SK-N-SH (cell line): ENCODE measurements at regions not wholly inside any gene's neighbourhood (a gene's known extent, or its start where the extent isn't known, plus 50 kb on each side); places are given as distances from the start of the nearest gene placed in this dataset.

Source experiments
- CTCF ChIA-PET: fragments of 300-600, 350-600 bp; formaldehyde crosslinking; extraction: SDS; loops from one replicate; lab custom pipeline; 2021; lab: Yijun Ruan, JAX
- POLR2A ChIA-PET: fragments of 350-600 bp; sonication (Branson Sonifier 250); formaldehyde crosslinking; extraction: SDS; loops from one replicate; lab custom pipeline; 2020; ENCODE audit warnings: antibody characterized with exemption, inconsistent platforms; lab: Yijun Ruan, JAX
- DNase-seq: peaks from one replicate; pipeline ENCODE4 v3.0.0; 2012
- H2AFZ ChIP-seq: fragments of 200-600 bp; sonication (generic); 2 replicates; pipeline ENCODE4 v1.8.1; 2016; ENCODE audit warnings: antibody characterized with exemption, mild to moderate bottlenecking, low read depth
- H3F3A ChIP-seq: fragments of 200-600 bp; sonication (generic); replicated peaks from 2 replicates; pipeline ENCODE3; 2016; ENCODE audit warnings: antibody characterized with exemption, mild to moderate bottlenecking; ENCODE audit not compliant: insufficient read depth
- H3K27ac ChIP-seq, 2 experiments: fragments of 200-500 bp in 1 of 2; fragments of 200-600 bp in 1 of 2; sonication (Bioruptor generic) in 1 of 2; sonication (generic), shearing (Covaris generic) in 1 of 2; 2 replicates each; pipeline versions ENCODE4 v1.5.1 to v1.6.1; 2014 to 2016; ENCODE audit warnings: low read depth in 2 of 2, inconsistent platforms in 1 of 2, low read length in 1 of 2, mild to moderate bottlenecking in 1 of 2, mixed read lengths in 1 of 2
- H3K27me3 ChIP-seq: fragments of 200-600 bp; sonication (generic), shearing (Covaris generic); 2 replicates; pipeline ENCODE4 v1.6.1; 2016; ENCODE audit warnings: mixed run types; ENCODE audit not compliant: insufficient read depth
- H3K36me3 ChIP-seq, 2 experiments: fragments of 200-500 bp in 1 of 2; fragments of 200-600 bp in 1 of 2; sonication (Bioruptor generic) in 1 of 2; sonication (generic) in 1 of 2; replicated peaks in 1 of 2; 2 replicates each; pipeline versions ENCODE3 to v1.5.1; 2014 to 2016; ENCODE audit warnings: low read length in 1 of 2, mild to moderate bottlenecking in 1 of 2; ENCODE audit not compliant: insufficient read depth in 2 of 2, control insufficient read depth in 1 of 2
- H3K4me1 ChIP-seq, 2 experiments: fragments of 200-500 bp in 1 of 2; fragments of 200-600 bp in 1 of 2; sonication (Bioruptor generic) in 1 of 2; sonication (generic), shearing (Covaris generic) in 1 of 2; 2 replicates each; pipeline versions ENCODE4 v1.5.1 to v1.6.1; 2014 to 2016; ENCODE audit warnings: low read depth in 1 of 2, low read length in 1 of 2, mixed run types in 1 of 2; ENCODE audit not compliant: insufficient read depth in 2 of 2, control insufficient read depth in 1 of 2
- H3K4me2 ChIP-seq: fragments of 200-600 bp; sonication (generic), shearing (Covaris generic); 2 replicates; pipeline ENCODE4 v1.6.1; 2017; ENCODE audit warnings: mixed run types
- H3K4me3 ChIP-seq, 2 experiments: fragments of 200-500 bp in 1 of 2; fragments of 200-600 bp in 1 of 2; sonication (Bioruptor generic) in 1 of 2; sonication (generic), shearing (Covaris generic) in 1 of 2; 2 replicates each; pipeline versions ENCODE4 v1.5.1 to v1.8.1; 2014 to 2016; ENCODE audit warnings: low read depth in 2 of 2, inconsistent platforms in 1 of 2, low read length in 1 of 2, mild to moderate bottlenecking in 1 of 2, mixed read lengths in 1 of 2, moderate library complexity in 1 of 2
- H3K79me2 ChIP-seq: fragments of 200-600 bp; sonication (generic); 2 replicates; pipeline ENCODE4 v1.8.1; 2017; ENCODE audit warnings: mild to moderate bottlenecking; ENCODE audit not compliant: insufficient read depth
- H3K9ac ChIP-seq: fragments of 200-600 bp; sonication (generic); 2 replicates; pipeline ENCODE4 v1.6.1; 2017; ENCODE audit warnings: mixed run types
- H3K9me2 ChIP-seq: fragments of 200-600 bp; sonication (generic); 2 replicates; pipeline ENCODE4 v1.6.1; 2017; ENCODE audit warnings: mixed run types
- H3K9me3 ChIP-seq: fragments of 200-600 bp; sonication (generic); 2 replicates; pipeline ENCODE4 v1.6.1; 2017; ENCODE audit warnings: mixed run types, mild to moderate bottlenecking, moderate library complexity
- H4K20me1 ChIP-seq: fragments of 200-600 bp; sonication (generic); 2 replicates; pipeline ENCODE4 v1.6.1; 2017; ENCODE audit warnings: mild to moderate bottlenecking, mixed run types; ENCODE audit not compliant: insufficient read depth
- ELF1 ChIP-seq: IDR thresholded peaks from 2 replicates; pipeline ENCODE4 v1.4.0; 2012
- EP300 ChIP-seq, 2 experiments: IDR thresholded peaks; 2 replicates each; pipeline versions ENCODE4 v1.4.0 to v1.6.1; 2012; ENCODE audit warnings: borderline replicate concordance in 1 of 2, low read depth in 1 of 2, low read length in 1 of 2
- EZH2phosphoT487 ChIP-seq: fragments of 200-600 bp; sonication (generic); IDR thresholded peaks from 2 replicates; pipeline ENCODE4 v1.6.1; 2017; ENCODE audit warnings: low read depth, mixed run types, mild to moderate bottlenecking, antibody characterized with exemption, moderate library complexity, borderline replicate concordance
- FOSL2 ChIP-seq: IDR thresholded peaks from 2 replicates; pipeline ENCODE4 v1.4.0; 2012; ENCODE audit warnings: low read depth, mild to moderate bottlenecking, moderate library complexity, borderline replicate concordance
- FOXJ3 ChIP-seq: sonication (generic); formaldehyde crosslinking; IDR thresholded peaks from 2 replicates; pipeline ENCODE4 v1.5.1; 2020; ENCODE audit warnings: mild to moderate bottlenecking, missing genetic modification reagents
- FOXM1 ChIP-seq: IDR thresholded peaks from 2 replicates; pipeline ENCODE4 v1.4.0; 2012; ENCODE audit warnings: low read depth, mild to moderate bottlenecking
- GATA2 ChIP-seq: sonication (generic); formaldehyde crosslinking; IDR thresholded peaks from 2 replicates; pipeline ENCODE4 v1.5.0; 2020; ENCODE audit warnings: mild to moderate bottlenecking, missing genetic modification reagents
- IRF3 ChIP-seq: fragments of 150-350 bp; IDR thresholded peaks from 2 replicates; pipeline ENCODE4 v1.6.1; 2016; ENCODE audit warnings: mild to moderate bottlenecking, low read depth, low read length
- JUND ChIP-seq: IDR thresholded peaks from 2 replicates; pipeline ENCODE4 v1.4.0; 2012
- MAX ChIP-seq: IDR thresholded peaks from 2 replicates; pipeline ENCODE4 v1.4.0; 2012; ENCODE audit warnings: low read depth
- NFIC ChIP-seq: IDR thresholded peaks from 2 replicates; pipeline ENCODE4 v1.4.0; 2012; ENCODE audit warnings: borderline replicate concordance
- POLR2AphosphoS5 ChIP-seq: IDR thresholded peaks from 2 replicates; pipeline ENCODE4 v1.6.1; 2012; ENCODE audit warnings: low read depth, low read length
- RAD21 ChIP-seq: IDR thresholded peaks from 2 replicates; pipeline ENCODE4 v1.6.1; 2012; ENCODE audit warnings: mild to moderate bottlenecking, low read length
- RCOR1 ChIP-seq: fragments of 150-350 bp; IDR thresholded peaks from 2 replicates; pipeline ENCODE4 v1.6.1; 2017; ENCODE audit warnings: antibody characterized with exemption, low read length
- RXRA ChIP-seq: IDR thresholded peaks from 2 replicates; pipeline ENCODE4 v1.4.0; 2012; ENCODE audit warnings: low read depth, mild to moderate bottlenecking, borderline replicate concordance
- TAF1 ChIP-seq: IDR thresholded peaks from 2 replicates; pipeline ENCODE4 v1.6.1; 2012; ENCODE audit warnings: low read depth, mild to moderate bottlenecking, low read length, moderate library complexity, borderline replicate concordance
- TCF12 ChIP-seq: IDR thresholded peaks from 2 replicates; pipeline ENCODE4 v1.4.0; 2012
- TEAD4 ChIP-seq: IDR thresholded peaks from 2 replicates; pipeline ENCODE4 v1.4.0; 2012; ENCODE audit warnings: mild to moderate bottlenecking, borderline replicate concordance; ENCODE audit not compliant: insufficient read depth
- WGBS: methylation state at CpG from one replicate; pipeline ENCODE4 v1.1.6; 2017; ENCODE audit warnings: low lambda C conversion rate; 5-methylcytosine and 5-hydroxymethylcytosine counted together
- TF ChIP-seq, protein P1 (sequence below): IDR thresholded peaks from 2 replicates; pipeline ENCODE4 v1.4.0; 2012; ENCODE audit warnings: low read depth, borderline replicate concordance
- TF ChIP-seq, protein P2 (sequence below): IDR thresholded peaks from 2 replicates; pipeline ENCODE4; 2012
- TF ChIP-seq, protein P3 (sequence below): fragments of 150-350 bp; IDR thresholded peaks from 2 replicates; pipeline ENCODE4 v1.6.1; 2017; ENCODE audit warnings: antibody characterized with exemption, low read length, low read depth, borderline replicate concordance
- TF ChIP-seq, protein P4 (sequence below): fragments of 200-600 bp; sonication (generic); IDR thresholded peaks from 2 replicates; pipeline ENCODE4 v1.6.1; 2017; ENCODE audit warnings: antibody characterized with exemption, mild to moderate bottlenecking, moderate library complexity

DNA sequence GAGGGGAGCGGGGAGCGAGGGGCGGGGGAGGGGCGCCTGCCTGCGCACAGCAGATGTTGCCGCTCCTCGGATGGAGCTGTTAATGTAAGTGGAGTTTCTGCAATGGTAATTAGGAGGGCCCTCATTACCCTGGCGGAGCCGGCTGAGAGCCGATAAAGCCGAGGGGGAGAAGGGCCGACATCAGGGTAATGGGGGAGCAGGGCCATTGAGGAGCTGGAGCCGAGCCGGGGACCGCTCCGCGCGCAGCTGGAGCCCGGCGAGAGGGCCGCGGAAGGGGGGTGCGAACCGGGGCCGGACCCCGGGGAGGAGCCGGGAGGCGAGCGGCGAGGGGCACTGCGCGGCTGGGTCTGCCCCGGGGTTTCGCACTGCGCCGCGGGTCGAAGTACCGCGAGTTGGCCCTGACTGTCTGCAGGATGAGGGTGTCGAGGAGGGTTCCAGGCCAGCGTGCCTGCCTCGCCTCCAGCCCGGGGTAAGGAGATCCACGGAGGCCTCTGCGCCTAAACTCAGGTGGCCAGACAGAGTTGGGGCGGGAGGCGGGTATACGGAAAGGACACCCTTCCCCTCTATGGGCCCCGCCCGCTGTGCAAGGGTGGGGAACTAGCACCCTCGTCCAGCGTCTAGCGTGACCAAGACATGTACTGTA, 55.0 kb upstream of the LBX1 start:
- no peaks in the 10 kb centered on the region for H3K9me3 ChIP-seq
- H4K20me1 ChIP-seq = no peaks in the 10 kb centered on the region
- peaks cover 30% of the 10 kb centered on the region for H3K27me3 ChIP-seq
- no peak overlapping the region for H3K27ac ChIP-seq
- TF ChIP-seq GATA2 = no peak
- TF ChIP-seq, protein P1, sequence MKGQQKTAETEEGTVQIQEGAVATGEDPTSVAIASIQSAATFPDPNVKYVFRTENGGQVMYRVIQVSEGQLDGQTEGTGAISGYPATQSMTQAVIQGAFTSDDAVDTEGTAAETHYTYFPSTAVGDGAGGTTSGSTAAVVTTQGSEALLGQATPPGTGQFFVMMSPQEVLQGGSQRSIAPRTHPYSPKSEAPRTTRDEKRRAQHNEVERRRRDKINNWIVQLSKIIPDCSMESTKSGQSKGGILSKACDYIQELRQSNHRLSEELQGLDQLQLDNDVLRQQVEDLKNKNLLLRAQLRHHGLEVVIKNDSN = no peak
- H3K4me2 ChIP-seq = no peak overlapping the region
- no peaks in the 10 kb centered on the region; a peak in 1 of 4 replicates for H3K4me1 ChIP-seq
- no peaks in the 10 kb centered on the region for H3K9me2 ChIP-seq
- CTCF ChIA-PET = interaction anchor here (1.0 to 11.6 kb wide), 5 partner anchors 12 to 158 kb away, joined by 3 to 243 read pairs (median 98); no protein-coding TSS in a partner anchor
- no peaks in the 10 kb centered on the region for H3K79me2 ChIP-seq
- no peaks in the 10 kb centered on the region for H3K36me3 ChIP-seq
- DNase-seq = no peak
- H3K9ac ChIP-seq = no peak overlapping the region
- POLR2A ChIA-PET = no interaction called here
- no peak overlapping the region for H3K4me3 ChIP-seq
- H2AFZ ChIP-seq = no peak overlapping the region
- no peaks in the 10 kb centered on the region for H3F3A ChIP-seq
- whole genome bisulfite sequencing = 66% methylated on average over 49 of the region's 54 CpGs

DNA sequence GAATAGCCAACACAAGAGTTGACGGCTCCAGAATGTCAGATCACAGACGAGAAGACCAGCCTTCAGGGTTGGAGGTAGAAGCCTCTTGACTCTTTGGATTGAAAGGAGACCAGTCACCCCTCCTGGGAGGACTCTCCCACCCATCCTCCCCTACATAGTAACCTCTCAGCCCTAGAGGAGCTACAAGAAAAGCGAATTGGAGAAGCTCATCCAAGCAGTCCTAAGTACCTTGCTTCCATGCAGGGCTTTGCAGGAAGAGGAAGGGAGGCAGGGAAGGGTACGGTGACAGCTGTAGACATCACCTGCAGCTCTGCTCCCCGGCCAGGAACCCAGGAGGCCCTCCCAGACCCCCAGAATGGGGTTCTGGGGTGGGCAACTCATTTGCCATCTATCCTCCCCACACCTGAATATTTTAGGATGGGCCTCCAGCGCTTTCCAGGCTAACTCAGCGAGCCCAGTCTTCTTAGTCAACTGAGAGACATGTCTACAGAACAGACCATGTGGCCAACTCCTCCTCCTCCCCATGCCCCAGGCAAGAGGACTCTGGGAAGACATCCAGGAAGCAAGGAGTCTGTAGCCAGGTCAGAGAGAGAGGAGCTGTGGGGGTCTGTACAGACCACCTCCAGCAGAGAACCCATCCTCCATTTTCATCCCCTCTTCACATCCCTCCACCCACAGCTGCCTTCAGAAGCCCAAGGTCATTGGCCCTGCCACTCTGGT, 55.6 kb upstream of the LBX1 start:
- WGBS = 71% methylated on average over 5 of the region's 7 CpGs
- POLR2A ChIA-PET = no interaction called here

More for the DNA sequence above, 55.6 kb upstream of the LBX1 start:
- Histone ChIP-seq H2AFZ (no peak overlapping the region), H3K4me1 (no peaks in the 10 kb centered on the region; a peak in 1 of 4 replicates), H3K79me2 (no peaks in the 10 kb centered on the region), H4K20me1 (no peaks in the 10 kb centered on the region), H3K27me3 (peaks cover 30% of the 10 kb centered on the region), H3K9me3 (no peaks in the 10 kb centered on the region), H3K4me3 (no peak overlapping the region), H3K4me2 (no peak overlapping the region), H3K9ac (no peak overlapping the region), H3K9me2 (no peaks in the 10 kb centered on the region), H3K36me3 (no peaks in the 10 kb centered on the region), H3F3A (no peaks in the 10 kb centered on the region), H3K27ac (no peak overlapping the region)
- TF ChIP-seq FOXJ3 (CRISPR knock-in tag) = no peak
- TF ChIP-seq MAX = no peak
- no peak for TF ChIP-seq RXRA
- TF ChIP-seq ELF1 = no peak
- no peak for TF ChIP-seq EZH2phosphoT487
- no peak for TF ChIP-seq POLR2AphosphoS5
- TF ChIP-seq EP300 (IDR thresholded peaks at IDR 0.05; ENCODE audit: borderline replicate concordance in 1 of 2, low read depth in 1 of 2, low read length in 1 of 2) = no peak
- no peak for TF ChIP-seq TCF12
- no peak for TF ChIP-seq RCOR1
- TF ChIP-seq, protein P2, sequence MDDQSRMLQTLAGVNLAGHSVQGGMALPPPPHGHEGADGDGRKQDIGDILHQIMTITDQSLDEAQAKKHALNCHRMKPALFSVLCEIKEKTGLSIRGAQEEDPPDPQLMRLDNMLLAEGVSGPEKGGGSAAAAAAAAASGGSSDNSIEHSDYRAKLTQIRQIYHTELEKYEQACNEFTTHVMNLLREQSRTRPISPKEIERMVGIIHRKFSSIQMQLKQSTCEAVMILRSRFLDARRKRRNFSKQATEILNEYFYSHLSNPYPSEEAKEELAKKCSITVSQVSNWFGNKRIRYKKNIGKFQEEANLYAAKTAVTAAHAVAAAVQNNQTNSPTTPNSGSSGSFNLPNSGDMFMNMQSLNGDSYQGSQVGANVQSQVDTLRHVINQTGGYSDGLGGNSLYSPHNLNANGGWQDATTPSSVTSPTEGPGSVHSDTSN = no peak
- TF ChIP-seq TAF1 = no peak
- TF ChIP-seq IRF3 = no peak
- TF ChIP-seq JUND = no peak
- TF ChIP-seq RAD21 = no peak
- TF ChIP-seq NFIC = no peak
- TF ChIP-seq, protein P3, sequence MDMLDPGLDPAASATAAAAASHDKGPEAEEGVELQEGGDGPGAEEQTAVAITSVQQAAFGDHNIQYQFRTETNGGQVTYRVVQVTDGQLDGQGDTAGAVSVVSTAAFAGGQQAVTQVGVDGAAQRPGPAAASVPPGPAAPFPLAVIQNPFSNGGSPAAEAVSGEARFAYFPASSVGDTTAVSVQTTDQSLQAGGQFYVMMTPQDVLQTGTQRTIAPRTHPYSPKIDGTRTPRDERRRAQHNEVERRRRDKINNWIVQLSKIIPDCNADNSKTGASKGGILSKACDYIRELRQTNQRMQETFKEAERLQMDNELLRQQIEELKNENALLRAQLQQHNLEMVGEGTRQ = no peak
- no peak for TF ChIP-seq TEAD4
- TF ChIP-seq FOSL2 = no peak
- TF ChIP-seq, protein P4, sequence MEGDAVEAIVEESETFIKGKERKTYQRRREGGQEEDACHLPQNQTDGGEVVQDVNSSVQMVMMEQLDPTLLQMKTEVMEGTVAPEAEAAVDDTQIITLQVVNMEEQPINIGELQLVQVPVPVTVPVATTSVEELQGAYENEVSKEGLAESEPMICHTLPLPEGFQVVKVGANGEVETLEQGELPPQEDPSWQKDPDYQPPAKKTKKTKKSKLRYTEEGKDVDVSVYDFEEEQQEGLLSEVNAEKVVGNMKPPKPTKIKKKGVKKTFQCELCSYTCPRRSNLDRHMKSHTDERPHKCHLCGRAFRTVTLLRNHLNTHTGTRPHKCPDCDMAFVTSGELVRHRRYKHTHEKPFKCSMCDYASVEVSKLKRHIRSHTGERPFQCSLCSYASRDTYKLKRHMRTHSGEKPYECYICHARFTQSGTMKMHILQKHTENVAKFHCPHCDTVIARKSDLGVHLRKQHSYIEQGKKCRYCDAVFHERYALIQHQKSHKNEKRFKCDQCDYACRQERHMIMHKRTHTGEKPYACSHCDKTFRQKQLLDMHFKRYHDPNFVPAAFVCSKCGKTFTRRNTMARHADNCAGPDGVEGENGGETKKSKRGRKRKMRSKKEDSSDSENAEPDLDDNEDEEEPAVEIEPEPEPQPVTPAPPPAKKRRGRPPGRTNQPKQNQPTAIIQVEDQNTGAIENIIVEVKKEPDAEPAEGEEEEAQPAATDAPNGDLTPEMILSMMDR = no peak
- TF ChIP-seq FOXM1 = no peak
- no peak for DNase-seq
- CTCF ChIA-PET = interaction anchor here (0.9 to 11.6 kb wide), 6 partner anchors 11 to 285 kb away, joined by 3 to 243 read pairs (median 124); no protein-coding TSS in a partner anchor
